WTC11 (cell line): ENCODE measurements at regions not wholly inside any gene's neighbourhood (a gene's known extent, or its start where the extent isn't known, plus 50 kb on each side); places are given as distances from the start of the nearest gene placed in this dataset.
"Not testable (repeated sequence)": the region's sequence is repeated elsewhere in the genome, so short reads cannot be mapped to it uniquely, and the experiment has no call there.

Experiments
- ATAC-seq: fragments of 200-7000 bp; cut with Tn5 transposase; 2 replicates; pipeline ENCODE4 v1.10.0; 2021; ENCODE audit warnings: mild to moderate bottlenecking, moderate library complexity
- CTCF ChIA-PET: fragments of 300-600 bp; sonication (Branson Sonifier 250); formaldehyde crosslinking; loops from one replicate; lab custom pipeline; 2021; ENCODE audit warnings: antibody characterized with exemption; lab: Charles Lee
- POLR2A ChIA-PET: fragments of 350-600 bp; sonication (Branson Sonifier 250); formaldehyde crosslinking; loops from one replicate; lab custom pipeline; 2021; ENCODE audit warnings: antibody characterized with exemption; lab: Charles Lee
- DNase-seq: peaks from one replicate; pipeline ENCODE4 v3.0.0; 2021; ENCODE audit warnings: low spot score
- H3K27ac Mint-ChIP-seq: 2 replicates; pipeline ENCODE4 v1.8.0; 2021; ENCODE audit warnings: mixed read lengths
- H3K27me3 Mint-ChIP-seq: 2 replicates; pipeline ENCODE4 v1.8.0; 2021; ENCODE audit warnings: low read depth, mild to moderate bottlenecking, moderate library complexity, mixed read lengths
- H3K36me3 Mint-ChIP-seq: 2 replicates; pipeline ENCODE4 v1.8.0; 2021; ENCODE audit warnings: mixed read lengths
- H3K4me1 Mint-ChIP-seq: 2 replicates; pipeline ENCODE4 v1.8.0; 2022; ENCODE audit warnings: mixed read lengths
- H3K4me3 Mint-ChIP-seq: 2 replicates; pipeline ENCODE4 v1.8.0; 2021; ENCODE audit warnings: mild to moderate bottlenecking, moderate library complexity, mixed read lengths
- H3K9me3 Mint-ChIP-seq: 2 replicates; pipeline ENCODE4 v1.8.0; 2021; ENCODE audit warnings: mixed read lengths
- CREB1 ChIP-seq: sonication (generic); formaldehyde crosslinking; IDR thresholded peaks from 2 replicates; pipeline ENCODE4 v1.8.0; 2023; ENCODE audit warnings: mild to moderate bottlenecking, missing genetic modification reagents
- ERG ChIP-seq: fragments of 250-450 bp; sonication (Bioruptor Pico); IDR thresholded peaks from 2 replicates; pipeline ENCODE4 v1.8.0; 2021; ENCODE audit warnings: mild to moderate bottlenecking
- GABPB1 ChIP-seq: sonication (generic); formaldehyde crosslinking; IDR thresholded peaks from 2 replicates; pipeline ENCODE4 v1.8.1; 2023; ENCODE audit warnings: mild to moderate bottlenecking, missing genetic modification reagents
- GRHL2 ChIP-seq: fragments of 250-450 bp; sonication (Bioruptor Pico); IDR thresholded peaks from 2 replicates; pipeline ENCODE4 v1.8.0; 2022; ENCODE audit warnings: mild to moderate bottlenecking, moderate library complexity; ENCODE audit not compliant: insufficient replicate concordance, severe bottlenecking
- NR1H2 ChIP-seq: sonication (generic); formaldehyde crosslinking; IDR thresholded peaks from 2 replicates; pipeline ENCODE4 v1.9.0; 2021; ENCODE audit warnings: mild to moderate bottlenecking, moderate library complexity, missing genetic modification reagents
- PRRX2 ChIP-seq: fragments of 250-450 bp; sonication (Bioruptor Pico); IDR thresholded peaks from 2 replicates; pipeline ENCODE4 v1.8.0; 2021; ENCODE audit warnings: mild to moderate bottlenecking
- SOX15 ChIP-seq: fragments of 250-450 bp; sonication (Bioruptor Pico); IDR thresholded peaks from 2 replicates; pipeline ENCODE4 v1.9.0; 2021; ENCODE audit warnings: mild to moderate bottlenecking
- ZBTB21 ChIP-seq: sonication (generic); formaldehyde crosslinking; IDR thresholded peaks from 2 replicates; pipeline ENCODE4 v1.8.1; 2023; ENCODE audit warnings: mild to moderate bottlenecking, missing genetic modification reagents, borderline replicate concordance
- ZNF121 ChIP-seq: sonication (generic); formaldehyde crosslinking; IDR thresholded peaks from 2 replicates; pipeline ENCODE4 v1.8.0; 2023; ENCODE audit warnings: missing genetic modification reagents
- ZNF396 ChIP-seq: fragments of 250-450 bp; sonication (Bioruptor Pico); IDR thresholded peaks from 2 replicates; pipeline ENCODE4 v1.8.0; 2021; ENCODE audit warnings: mild to moderate bottlenecking, moderate library complexity, borderline replicate concordance
- TF ChIP-seq, protein P1 (sequence below): sonication (generic); formaldehyde crosslinking; IDR thresholded peaks from 2 replicates; pipeline ENCODE4 v1.8.1; 2022; ENCODE audit warnings: mild to moderate bottlenecking, missing genetic modification reagents, moderate library complexity, borderline replicate concordance
- TF ChIP-seq, protein P2 (sequence below): sonication (generic); formaldehyde crosslinking; IDR thresholded peaks from 2 replicates; pipeline ENCODE4 v1.8.0; 2023; ENCODE audit warnings: mild to moderate bottlenecking, missing genetic modification reagents
- TF ChIP-seq, protein P3 (sequence below): sonication (generic); formaldehyde crosslinking; IDR thresholded peaks from 2 replicates; pipeline ENCODE4 v1.8.1; 2023; ENCODE audit warnings: mild to moderate bottlenecking, moderate library complexity, missing genetic modification reagents
- TF ChIP-seq, protein P4 (sequence below): fragments of 250-450 bp; sonication (Bioruptor Pico); IDR thresholded peaks from 2 replicates; pipeline ENCODE4 v1.9.0; 2021; ENCODE audit warnings: mild to moderate bottlenecking
- TF ChIP-seq, protein P5 (sequence below): sonication (generic); formaldehyde crosslinking; IDR thresholded peaks from 2 replicates; pipeline ENCODE4 v1.8.0; 2022; ENCODE audit warnings: mild to moderate bottlenecking, missing genetic modification reagents
- TF ChIP-seq, protein P6 (sequence below): sonication (generic); formaldehyde crosslinking; conservative IDR thresholded peaks from 2 replicates; pipeline ENCODE4 v1.8.1; 2022; ENCODE audit warnings: mild to moderate bottlenecking, missing genetic modification reagents
- TF ChIP-seq, protein P7 (sequence below): sonication (generic); formaldehyde crosslinking; IDR thresholded peaks from 2 replicates; pipeline ENCODE4 v1.8.1; 2023; ENCODE audit warnings: mild to moderate bottlenecking, missing genetic modification reagents
- TF ChIP-seq, protein P8 (sequence below): sonication (generic); formaldehyde crosslinking; IDR thresholded peaks from 2 replicates; pipeline ENCODE4 v1.8.0; 2023; ENCODE audit warnings: missing genetic modification reagents

- H3K27ac Mint-ChIP-seq = no peak overlapping the region
- peaks cover 13% of the 10 kb centered on the region for H3K27me3 Mint-ChIP-seq
- CTCF ChIA-PET = no interaction called here
- POLR2A ChIA-PET = no interaction called here
- H3K4me3 Mint-ChIP-seq = no peak overlapping the region
- peaks cover 80% of the 10 kb centered on the region for H3K9me3 Mint-ChIP-seq
- DNase-seq = no peak
- TF ChIP-seq ERG (CRISPR knock-in tag) = no peak
- no peak for ATAC-seq
- H3K4me1 Mint-ChIP-seq = no peaks in the 10 kb centered on the region
- H3K36me3 Mint-ChIP-seq = peaks cover 37% of the 10 kb centered on the region
These were observed 97.4 kb downstream of the EMB start for GRCh38 chr5:50343715-50344114.

DNA sequence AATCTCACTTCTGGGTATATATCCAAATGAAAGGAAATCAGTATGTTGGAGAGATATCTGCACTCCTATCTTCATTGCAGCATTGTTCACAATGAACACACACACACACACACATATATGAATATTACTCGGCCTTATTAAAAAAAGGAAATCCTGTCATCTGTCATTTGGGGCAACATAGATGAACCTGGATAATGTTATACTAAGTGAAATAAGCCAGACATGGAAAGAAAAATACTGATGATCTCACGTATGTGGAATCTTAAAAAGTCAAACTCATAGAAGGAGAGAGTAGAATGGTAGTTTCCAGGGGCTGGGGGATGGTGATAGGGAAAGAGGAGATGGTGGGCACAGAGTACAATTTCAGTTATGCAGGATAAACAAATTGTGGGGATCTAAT is 100.3 kb downstream of the EMB start:
- peaks cover 85% of the 10 kb centered on the region for H3K9me3 Mint-ChIP-seq
- CTCF ChIA-PET = no interaction called here
- no peak for DNase-seq
- ATAC-seq = no peak
- TF ChIP-seq, protein P1, sequence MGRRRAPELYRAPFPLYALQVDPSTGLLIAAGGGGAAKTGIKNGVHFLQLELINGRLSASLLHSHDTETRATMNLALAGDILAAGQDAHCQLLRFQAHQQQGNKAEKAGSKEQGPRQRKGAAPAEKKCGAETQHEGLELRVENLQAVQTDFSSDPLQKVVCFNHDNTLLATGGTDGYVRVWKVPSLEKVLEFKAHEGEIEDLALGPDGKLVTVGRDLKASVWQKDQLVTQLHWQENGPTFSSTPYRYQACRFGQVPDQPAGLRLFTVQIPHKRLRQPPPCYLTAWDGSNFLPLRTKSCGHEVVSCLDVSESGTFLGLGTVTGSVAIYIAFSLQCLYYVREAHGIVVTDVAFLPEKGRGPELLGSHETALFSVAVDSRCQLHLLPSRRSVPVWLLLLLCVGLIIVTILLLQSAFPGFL (CRISPR knock-in tag) = no peak
- TF ChIP-seq, protein P2, sequence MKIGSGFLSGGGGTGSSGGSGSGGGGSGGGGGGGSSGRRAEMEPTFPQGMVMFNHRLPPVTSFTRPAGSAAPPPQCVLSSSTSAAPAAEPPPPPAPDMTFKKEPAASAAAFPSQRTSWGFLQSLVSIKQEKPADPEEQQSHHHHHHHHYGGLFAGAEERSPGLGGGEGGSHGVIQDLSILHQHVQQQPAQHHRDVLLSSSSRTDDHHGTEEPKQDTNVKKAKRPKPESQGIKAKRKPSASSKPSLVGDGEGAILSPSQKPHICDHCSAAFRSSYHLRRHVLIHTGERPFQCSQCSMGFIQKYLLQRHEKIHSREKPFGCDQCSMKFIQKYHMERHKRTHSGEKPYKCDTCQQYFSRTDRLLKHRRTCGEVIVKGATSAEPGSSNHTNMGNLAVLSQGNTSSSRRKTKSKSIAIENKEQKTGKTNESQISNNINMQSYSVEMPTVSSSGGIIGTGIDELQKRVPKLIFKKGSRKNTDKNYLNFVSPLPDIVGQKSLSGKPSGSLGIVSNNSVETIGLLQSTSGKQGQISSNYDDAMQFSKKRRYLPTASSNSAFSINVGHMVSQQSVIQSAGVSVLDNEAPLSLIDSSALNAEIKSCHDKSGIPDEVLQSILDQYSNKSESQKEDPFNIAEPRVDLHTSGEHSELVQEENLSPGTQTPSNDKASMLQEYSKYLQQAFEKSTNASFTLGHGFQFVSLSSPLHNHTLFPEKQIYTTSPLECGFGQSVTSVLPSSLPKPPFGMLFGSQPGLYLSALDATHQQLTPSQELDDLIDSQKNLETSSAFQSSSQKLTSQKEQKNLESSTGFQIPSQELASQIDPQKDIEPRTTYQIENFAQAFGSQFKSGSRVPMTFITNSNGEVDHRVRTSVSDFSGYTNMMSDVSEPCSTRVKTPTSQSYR (CRISPR knock-in tag) = no peak
- TF ChIP-seq, protein P3, sequence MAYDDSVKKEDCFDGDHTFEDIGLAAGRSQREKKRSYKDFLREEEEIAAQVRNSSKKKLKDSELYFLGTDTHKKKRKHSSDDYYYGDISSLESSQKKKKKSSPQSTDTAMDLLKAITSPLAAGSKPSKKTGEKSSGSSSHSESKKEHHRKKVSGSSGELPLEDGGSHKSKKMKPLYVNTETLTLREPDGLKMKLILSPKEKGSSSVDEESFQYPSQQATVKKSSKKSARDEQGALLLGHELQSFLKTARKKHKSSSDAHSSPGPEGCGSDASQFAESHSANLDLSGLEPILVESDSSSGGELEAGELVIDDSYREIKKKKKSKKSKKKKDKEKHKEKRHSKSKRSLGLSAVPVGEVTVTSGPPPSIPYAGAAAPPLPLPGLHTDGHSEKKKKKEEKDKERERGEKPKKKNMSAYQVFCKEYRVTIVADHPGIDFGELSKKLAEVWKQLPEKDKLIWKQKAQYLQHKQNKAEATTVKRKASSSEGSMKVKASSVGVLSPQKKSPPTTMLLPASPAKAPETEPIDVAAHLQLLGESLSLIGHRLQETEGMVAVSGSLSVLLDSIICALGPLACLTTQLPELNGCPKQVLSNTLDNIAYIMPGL (CRISPR knock-in tag) = no peak
- no peak for TF ChIP-seq ZNF121
- TF ChIP-seq, protein P4, sequence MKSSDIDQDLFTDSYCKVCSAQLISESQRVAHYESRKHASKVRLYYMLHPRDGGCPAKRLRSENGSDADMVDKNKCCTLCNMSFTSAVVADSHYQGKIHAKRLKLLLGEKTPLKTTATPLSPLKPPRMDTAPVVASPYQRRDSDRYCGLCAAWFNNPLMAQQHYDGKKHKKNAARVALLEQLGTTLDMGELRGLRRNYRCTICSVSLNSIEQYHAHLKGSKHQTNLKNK (CRISPR knock-in tag) = no peak
- TF ChIP-seq, all 79 proteins: peak for 0
- Mint-ChIP-seq H3K36me3 (peaks cover 52% of the 10 kb centered on the region), H3K4me1 (no peaks in the 10 kb centered on the region), H3K27ac (no peak overlapping the region), H3K27me3 (peaks cover 9% of the 10 kb centered on the region), H3K4me3 (no peak overlapping the region)
- POLR2A ChIA-PET = no interaction called here

DNA sequence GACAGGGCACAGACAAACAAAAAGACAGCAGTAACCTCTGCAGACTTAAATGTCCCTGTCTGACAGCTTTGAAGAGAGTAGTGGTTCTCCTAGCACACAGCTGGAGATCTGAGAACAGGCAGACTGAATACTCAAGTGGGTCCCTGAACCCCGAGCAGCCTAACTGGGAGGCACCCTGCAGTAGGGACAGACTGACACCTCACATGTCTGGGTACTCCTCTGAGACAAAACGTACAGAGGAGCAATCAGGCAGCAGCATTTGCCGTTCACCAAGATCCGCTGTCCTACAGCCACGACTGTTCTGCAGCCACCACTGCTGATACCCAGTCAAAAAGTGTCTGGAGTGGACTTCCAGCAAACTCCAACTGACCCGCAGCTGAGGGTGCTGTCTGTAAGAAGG is 110.5 kb downstream of the EMB start:
- POLR2A ChIA-PET, CTCF ChIA-PET, H3K4me3 Mint-ChIP-seq, H3K4me1 Mint-ChIP-seq, H3K27ac Mint-ChIP-seq, ATAC-seq, DNase-seq: not testable (repeated sequence)
- H3K36me3 Mint-ChIP-seq = peaks cover 57% of the 10 kb centered on the region
- H3K27me3 Mint-ChIP-seq = peaks cover 15% of the 10 kb centered on the region
- H3K9me3 Mint-ChIP-seq = peaks cover 83% of the 10 kb centered on the region

DNA sequence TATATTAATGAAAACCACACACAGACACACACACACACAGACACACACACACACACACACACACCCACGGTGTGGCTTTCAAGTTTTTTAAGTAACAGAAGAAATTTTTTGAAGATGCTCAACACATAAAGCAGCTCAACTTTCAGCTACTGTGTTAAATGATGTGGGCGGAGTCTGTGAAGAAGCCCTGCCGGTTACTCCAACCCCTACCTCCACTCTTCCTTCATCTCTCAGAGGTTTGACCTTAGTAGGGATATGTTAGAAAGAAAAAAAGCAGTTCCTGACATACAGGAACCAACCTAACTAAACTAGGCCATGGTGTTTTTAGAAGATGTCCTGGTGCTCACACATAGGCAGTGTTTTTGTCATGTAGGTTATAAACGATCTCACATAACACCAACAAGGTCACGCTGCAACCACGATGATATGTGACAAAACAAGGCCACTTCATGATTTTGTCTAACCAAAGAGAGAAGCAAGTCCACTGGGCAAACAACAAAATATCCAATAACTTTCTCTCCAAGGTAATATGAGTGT is 112.8 kb downstream of the EMB start:
- Mint-ChIP-seq H3K9me3 (peaks cover 79% of the 10 kb centered on the region), H3K27ac (no peak overlapping the region), H3K4me1 (no peaks in the 10 kb centered on the region), H3K36me3 (peaks cover 47% of the 10 kb centered on the region), H3K27me3 (peaks cover 13% of the 10 kb centered on the region), H3K4me3 (no peak overlapping the region)
- POLR2A ChIA-PET = no interaction called here
- CTCF ChIA-PET = no interaction called here
- DNase-seq (no peak), ATAC-seq (no peak)
- TF ChIP-seq NR1H2 (CRISPR knock-in tag) (no peak), GRHL2 (CRISPR knock-in tag) (no peak), ZBTB21 (CRISPR knock-in tag) (no peak), SOX15 (no peak), PRRX2 (CRISPR knock-in tag) (no peak), GABPB1 (no peak), CREB1 (CRISPR knock-in tag) (no peak), ZNF396 (CRISPR knock-in tag) (no peak)
- TF ChIP-seq, protein P5, sequence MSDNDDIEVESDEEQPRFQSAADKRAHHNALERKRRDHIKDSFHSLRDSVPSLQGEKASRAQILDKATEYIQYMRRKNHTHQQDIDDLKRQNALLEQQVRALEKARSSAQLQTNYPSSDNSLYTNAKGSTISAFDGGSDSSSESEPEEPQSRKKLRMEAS (CRISPR knock-in tag) = no peak
- TF ChIP-seq, protein P6, sequence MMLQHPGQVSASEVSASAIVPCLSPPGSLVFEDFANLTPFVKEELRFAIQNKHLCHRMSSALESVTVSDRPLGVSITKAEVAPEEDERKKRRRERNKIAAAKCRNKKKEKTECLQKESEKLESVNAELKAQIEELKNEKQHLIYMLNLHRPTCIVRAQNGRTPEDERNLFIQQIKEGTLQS = no peak
- TF ChIP-seq, protein P7, sequence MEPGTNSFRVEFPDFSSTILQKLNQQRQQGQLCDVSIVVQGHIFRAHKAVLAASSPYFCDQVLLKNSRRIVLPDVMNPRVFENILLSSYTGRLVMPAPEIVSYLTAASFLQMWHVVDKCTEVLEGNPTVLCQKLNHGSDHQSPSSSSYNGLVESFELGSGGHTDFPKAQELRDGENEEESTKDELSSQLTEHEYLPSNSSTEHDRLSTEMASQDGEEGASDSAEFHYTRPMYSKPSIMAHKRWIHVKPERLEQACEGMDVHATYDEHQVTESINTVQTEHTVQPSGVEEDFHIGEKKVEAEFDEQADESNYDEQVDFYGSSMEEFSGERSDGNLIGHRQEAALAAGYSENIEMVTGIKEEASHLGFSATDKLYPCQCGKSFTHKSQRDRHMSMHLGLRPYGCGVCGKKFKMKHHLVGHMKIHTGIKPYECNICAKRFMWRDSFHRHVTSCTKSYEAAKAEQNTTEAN (CRISPR knock-in tag) = no peak
- TF ChIP-seq, protein P8, sequence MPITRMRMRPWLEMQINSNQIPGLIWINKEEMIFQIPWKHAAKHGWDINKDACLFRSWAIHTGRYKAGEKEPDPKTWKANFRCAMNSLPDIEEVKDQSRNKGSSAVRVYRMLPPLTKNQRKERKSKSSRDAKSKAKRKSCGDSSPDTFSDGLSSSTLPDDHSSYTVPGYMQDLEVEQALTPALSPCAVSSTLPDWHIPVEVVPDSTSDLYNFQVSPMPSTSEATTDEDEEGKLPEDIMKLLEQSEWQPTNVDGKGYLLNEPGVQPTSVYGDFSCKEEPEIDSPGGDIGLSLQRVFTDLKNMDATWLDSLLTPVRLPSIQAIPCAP = no peak
